Vagina (tissue), 2 donors: ENCODE measurements at regions not wholly inside any gene's neighbourhood (a gene's known extent, or its start where the extent isn't known, plus 50 kb on each side); places are given as distances from the start of the nearest gene placed in this dataset.
A peak's percentile ranks its signal among the peaks of the same experiment; 100 is the strongest.
"Not testable (repeated sequence)": the region's sequence is repeated elsewhere in the genome, so short reads cannot be mapped to it uniquely, and the experiment has no call there.

Experiments
- DNase-seq, 2 donors: peaks; one replicate each; pipeline ENCODE4 v3.0.0-alpha.2; 2017; ENCODE audit errors: extremely low spot score in 2 of 2
- H3K27ac ChIP-seq: fragments of 200-600 bp; sonication (generic); one replicate; pipeline ENCODE4 v1.5.1; 2019
- H3K27me3 ChIP-seq: fragments of 200-600 bp; sonication (generic); one replicate; pipeline ENCODE4 v1.5.1; 2019
- H3K36me3 ChIP-seq, 2 donors: fragments of 200-600 bp; sonication (generic); one replicate each; pipeline ENCODE4 v1.5.1; 2017 to 2019
- H3K4me1 ChIP-seq: fragments of 200-600 bp; sonication (generic); one replicate; pipeline ENCODE4 v1.5.1; 2019
- H3K4me3 ChIP-seq, 2 donors: fragments of 200-600 bp; sonication (generic); 1 replicate in 1 of 2; 2 replicates in 1 of 2; pipeline ENCODE4 v1.5.1; 2016 to 2019
- H3K9me3 ChIP-seq: fragments of 200-600 bp; sonication (generic); one replicate; pipeline ENCODE4 v1.5.1; 2019
- CTCF ChIP-seq, 3 experiments: fragments of 450-650 bp in 2 of 3; fragments of 200-600 bp in 1 of 3; sonication (generic) in 1 of 3; IDR thresholded peaks; one replicate each; pipeline ENCODE4 v1.5.1; 2017 to 2019; ENCODE audit warnings: antibody characterized with exemption in 3 of 3, mild to moderate bottlenecking in 2 of 3, moderate library complexity in 2 of 3
- POLR2A ChIP-seq, 2 donors: fragments of 450-650 bp; IDR thresholded peaks; one replicate each; pipeline ENCODE4 v1.6.1; 2017; ENCODE audit warnings: antibody characterized with exemption in 2 of 2, mild to moderate bottlenecking in 2 of 2, moderate library complexity in 2 of 2
- POLR2AphosphoS5 ChIP-seq, 2 donors: sonication (generic); formaldehyde crosslinking; IDR thresholded peaks; one replicate each; pipeline ENCODE4 v1.9.0; 2017; ENCODE audit warnings: antibody characterized with exemption in 2 of 2, mild to moderate bottlenecking in 2 of 2, low read depth in 1 of 2; ENCODE audit not compliant: insufficient read depth in 1 of 2
- intact Hi-C: fragments of 100-400 bp; cut with DNase I; formaldehyde crosslinking; loops from one replicate; pipeline ENCODE4 v1.15.1; 2023

GRCh38 chr12:118541934-118542333, 165.6 kb downstream of the SUDS3 start:
- intact Hi-C loops: no loop called here
- Histone ChIP-seq H3K36me3 (no peaks in the 10 kb centered on the region), H3K4me1 (no peaks in the 10 kb centered on the region), H3K27me3 (no peaks in the 10 kb centered on the region), H3K9me3 (no peaks in the 10 kb centered on the region), H3K4me3 (no peak overlapping the region), H3K27ac (no peak overlapping the region)
- DNase-seq: no peak
- TF ChIP-seq CTCF (IDR thresholded peaks at IDR 0.05) (no peak), POLR2A (IDR thresholded peaks at IDR 0.05) (no peak), POLR2AphosphoS5 (IDR thresholded peaks at IDR 0.05; ENCODE audit: insufficient read depth in 1 of 2, low read depth in 1 of 2) (no peak)

GRCh38 chr12:118543651-118544050, 167.3 kb downstream of the SUDS3 start:
- no peak overlapping the region for H3K4me3 ChIP-seq
- no peaks in the 10 kb centered on the region for H3K4me1 ChIP-seq
- no peaks in the 10 kb centered on the region for H3K9me3 ChIP-seq
- no peaks in the 10 kb centered on the region for H3K36me3 ChIP-seq
- DNase-seq: no peak
- H3K27ac ChIP-seq: no peak overlapping the region
- H3K27me3 ChIP-seq: no peaks in the 10 kb centered on the region
- TF ChIP-seq POLR2A (IDR thresholded peaks at IDR 0.05) (no peak), POLR2AphosphoS5 (IDR thresholded peaks at IDR 0.05; ENCODE audit: insufficient read depth in 1 of 2, low read depth in 1 of 2) (no peak), CTCF (IDR thresholded peaks at IDR 0.05) (no peak)
- intact Hi-C loops: no loop called here

GRCh38 chr12:118544569-118544968, 168.2 kb downstream of the SUDS3 start:
- no peak overlapping the region for H3K27ac ChIP-seq
- DNase-seq: peak in 1 of 2 donors; percentile 8
- H3K27me3 ChIP-seq: no peaks in the 10 kb centered on the region
- H3K4me1 ChIP-seq: no peaks in the 10 kb centered on the region
- no peaks in the 10 kb centered on the region for H3K9me3 ChIP-seq
- intact Hi-C loops: no loop called here
- TF ChIP-seq CTCF (IDR thresholded peaks at IDR 0.05) (no peak), POLR2AphosphoS5 (IDR thresholded peaks at IDR 0.05; ENCODE audit: insufficient read depth in 1 of 2, low read depth in 1 of 2) (no peak), POLR2A (IDR thresholded peaks at IDR 0.05) (no peak)
- H3K4me3 ChIP-seq: no peak overlapping the region
- H3K36me3 ChIP-seq: no peaks in the 10 kb centered on the region

DNA sequence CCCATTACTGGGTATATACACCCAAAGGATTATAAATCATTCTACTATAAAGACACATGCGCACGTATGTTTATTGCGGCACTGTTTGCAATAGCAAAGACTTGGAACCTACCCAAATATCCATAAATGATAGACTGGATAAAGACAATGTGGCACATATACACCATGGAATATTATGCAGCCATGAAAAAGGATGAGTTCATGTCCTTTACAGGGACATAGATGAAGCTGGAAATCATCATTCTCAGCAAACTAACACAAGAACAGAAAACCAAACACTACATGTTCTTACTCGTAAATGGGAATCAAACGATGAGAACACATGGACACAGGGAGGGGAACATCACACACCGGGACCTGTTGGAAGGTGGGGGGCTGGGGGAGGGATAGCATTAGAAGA, 171.3 kb downstream of the SUDS3 start:
- H3K27ac ChIP-seq, intact Hi-C loops, H3K27me3 ChIP-seq, H3K4me3 ChIP-seq, H3K36me3 ChIP-seq, DNase-seq, H3K9me3 ChIP-seq, H3K4me1 ChIP-seq: not testable (repeated sequence)

- H3K4me3 ChIP-seq: no peak overlapping the region
- H3K27me3 ChIP-seq: no peaks in the 10 kb centered on the region
- peak in 1 of 2 donors; percentile 22 for DNase-seq
- H3K27ac ChIP-seq: no peak overlapping the region
- H3K9me3 ChIP-seq: no peaks in the 10 kb centered on the region
- H3K36me3 ChIP-seq: no peaks in the 10 kb centered on the region
- H3K4me1 ChIP-seq: no peaks in the 10 kb centered on the region
- TF ChIP-seq POLR2AphosphoS5 (IDR thresholded peaks at IDR 0.05; ENCODE audit: insufficient read depth in 1 of 2, low read depth in 1 of 2) (no peak), POLR2A (IDR thresholded peaks at IDR 0.05) (no peak), CTCF (IDR thresholded peaks at IDR 0.05) (no peak)
- intact Hi-C loops: no loop called here
Measured at GRCh38 chr12:118548887-118549509, 172.6 kb downstream of the SUDS3 start.
